ENCODE measurements at regions not wholly inside any gene's neighbourhood (a gene's known extent, or its start where the extent isn't known, plus 50 kb on each side); places are given as distances from the start of the nearest gene placed in this dataset.

DNA sequence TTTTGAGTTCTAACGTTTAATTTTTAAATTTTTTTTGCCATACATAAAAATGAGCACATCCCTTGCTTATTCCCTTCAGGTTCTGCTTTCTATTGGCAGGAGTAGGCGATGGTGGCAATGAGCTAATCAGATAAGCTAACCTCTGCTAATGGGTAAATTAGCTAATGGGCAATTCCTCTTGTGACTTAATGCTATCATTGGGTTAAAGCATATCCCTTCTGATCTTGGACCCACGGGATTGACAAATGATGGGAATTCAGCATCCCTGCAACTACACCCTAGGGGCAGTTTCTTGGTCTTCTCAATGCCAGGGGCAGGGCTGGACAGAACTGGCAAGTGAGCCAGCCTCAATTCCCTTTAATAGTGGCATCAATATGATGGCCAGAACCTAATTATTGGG, 70.2 kb upstream of the IL12B start:
- no peak for DNase-seq (ENCODE audit: low spot score)
- in situ Hi-C loops (cut with MboI; ENCODE audit: low sequenced_read_pairs, unreplicated experiment): no loop called here
- no peak for TF ChIP-seq CTCF (IDR thresholded peaks at IDR 0.05; ENCODE audit: borderline replicate concordance, control extremely low read depth, extremely low read depth, insufficient read depth, missing control alignments)

DNA sequence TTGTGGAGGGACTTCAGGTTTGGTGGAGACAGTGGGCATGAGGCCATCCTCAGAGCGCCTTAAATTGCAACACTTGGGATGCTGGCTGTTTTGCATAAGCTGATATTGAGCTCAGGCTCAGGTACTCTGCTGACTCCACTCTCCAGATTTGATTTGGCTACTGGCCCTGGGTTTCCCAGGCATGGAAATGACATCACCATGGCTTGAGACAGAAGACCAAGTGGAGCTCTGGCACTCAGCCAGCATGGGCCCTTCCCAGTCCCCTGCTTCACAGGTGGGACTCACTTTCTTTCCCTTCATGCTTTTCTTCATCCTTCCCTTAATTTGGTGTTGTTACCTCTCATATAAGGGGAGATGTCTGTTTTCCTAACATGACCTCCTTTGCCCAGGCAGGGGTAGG, 72.0 kb upstream of the IL12B start:
- no peak for TF ChIP-seq CTCF (IDR thresholded peaks at IDR 0.05; ENCODE audit: borderline replicate concordance, control extremely low read depth, extremely low read depth, insufficient read depth, missing control alignments)
- in situ Hi-C loops (cut with MboI; ENCODE audit: low sequenced_read_pairs, unreplicated experiment): no loop called here
- no peak for DNase-seq (ENCODE audit: low spot score)

DNA sequence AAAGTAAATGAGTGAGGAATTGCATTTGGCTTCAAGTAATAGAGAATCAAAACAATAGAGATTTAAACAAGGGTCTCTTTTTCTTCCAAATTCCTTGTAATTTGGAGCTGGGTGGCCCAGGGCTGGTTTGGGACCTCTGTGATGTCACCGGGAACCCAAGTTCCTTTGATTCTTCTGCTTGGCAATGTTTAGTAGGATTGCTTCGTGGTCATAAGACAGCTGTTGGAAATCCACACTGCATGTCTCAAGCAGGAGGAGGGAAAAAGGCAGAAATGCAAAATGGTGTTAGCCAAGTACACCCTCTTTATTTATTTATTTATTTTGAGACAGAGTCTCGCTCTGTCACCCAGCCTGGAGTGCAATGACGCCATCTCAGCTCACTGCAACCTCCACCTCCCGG, 72.6 kb upstream of the IL12B start:
- no peak for TF ChIP-seq CTCF (IDR thresholded peaks at IDR 0.05; ENCODE audit: borderline replicate concordance, control extremely low read depth, extremely low read depth, insufficient read depth, missing control alignments)
- no peak for DNase-seq (ENCODE audit: low spot score)
- in situ Hi-C loops (cut with MboI; ENCODE audit: low sequenced_read_pairs, unreplicated experiment): no loop called here

- no peak for DNase-seq (ENCODE audit: low spot score)
- in situ Hi-C loops (cut with MboI; ENCODE audit: low sequenced_read_pairs, unreplicated experiment): no loop called here
- no peak for TF ChIP-seq CTCF (IDR thresholded peaks at IDR 0.05; ENCODE audit: borderline replicate concordance, control extremely low read depth, extremely low read depth, insufficient read depth, missing control alignments)
Measured at GRCh38 chr5:159403906-159404681, 73.8 kb upstream of the IL12B start.

- in situ Hi-C loops (cut with MboI; ENCODE audit: low sequenced_read_pairs, unreplicated experiment): no loop called here
- peak; percentile 30 for DNase-seq (ENCODE audit: low spot score)
- no peak for TF ChIP-seq CTCF (IDR thresholded peaks at IDR 0.05; ENCODE audit: borderline replicate concordance, control extremely low read depth, extremely low read depth, insufficient read depth, missing control alignments)
Measured at GRCh38 chr5:159405611-159406031, 75.3 kb upstream of the IL12B start.

- no peak for DNase-seq (ENCODE audit: low spot score)
- in situ Hi-C loops (cut with MboI; ENCODE audit: low sequenced_read_pairs, unreplicated experiment): no loop called here
- TF ChIP-seq CTCF (IDR thresholded peaks at IDR 0.05; ENCODE audit: borderline replicate concordance, control extremely low read depth, extremely low read depth, insufficient read depth, missing control alignments): no peak
Measured at GRCh38 chr5:159406571-159406970, 76.3 kb upstream of the IL12B start.

Measured in GM13976 (cell line).